Fibroblast of villous mesenchyme (primary cell): ENCODE measurements at regions not wholly inside any gene's neighbourhood (a gene's known extent, or its start where the extent isn't known, plus 50 kb on each side); places are given as distances from the start of the nearest gene placed in this dataset.

ENCODE experiments used
- DNase-seq: peaks from one replicate; pipeline ENCODE4 v3.0.0-alpha.2; 2010; ENCODE audit warnings: low read depth
- H3K4me3 ChIP-seq: 2 replicates; pipeline ENCODE4 v1.5.1; 2011; ENCODE audit warnings: low read depth, mild to moderate bottlenecking, low read length
- TF ChIP-seq, protein P1 (sequence below): IDR thresholded peaks from 2 replicates; pipeline ENCODE4 v1.5.1; 2012; ENCODE audit warnings: low read depth, mild to moderate bottlenecking, low read length; ENCODE audit not compliant: insufficient read depth

GRCh38 chr14:46091819-46092218 is 559.8 kb downstream of the RPL10L start:
- TF ChIP-seq, protein P1, sequence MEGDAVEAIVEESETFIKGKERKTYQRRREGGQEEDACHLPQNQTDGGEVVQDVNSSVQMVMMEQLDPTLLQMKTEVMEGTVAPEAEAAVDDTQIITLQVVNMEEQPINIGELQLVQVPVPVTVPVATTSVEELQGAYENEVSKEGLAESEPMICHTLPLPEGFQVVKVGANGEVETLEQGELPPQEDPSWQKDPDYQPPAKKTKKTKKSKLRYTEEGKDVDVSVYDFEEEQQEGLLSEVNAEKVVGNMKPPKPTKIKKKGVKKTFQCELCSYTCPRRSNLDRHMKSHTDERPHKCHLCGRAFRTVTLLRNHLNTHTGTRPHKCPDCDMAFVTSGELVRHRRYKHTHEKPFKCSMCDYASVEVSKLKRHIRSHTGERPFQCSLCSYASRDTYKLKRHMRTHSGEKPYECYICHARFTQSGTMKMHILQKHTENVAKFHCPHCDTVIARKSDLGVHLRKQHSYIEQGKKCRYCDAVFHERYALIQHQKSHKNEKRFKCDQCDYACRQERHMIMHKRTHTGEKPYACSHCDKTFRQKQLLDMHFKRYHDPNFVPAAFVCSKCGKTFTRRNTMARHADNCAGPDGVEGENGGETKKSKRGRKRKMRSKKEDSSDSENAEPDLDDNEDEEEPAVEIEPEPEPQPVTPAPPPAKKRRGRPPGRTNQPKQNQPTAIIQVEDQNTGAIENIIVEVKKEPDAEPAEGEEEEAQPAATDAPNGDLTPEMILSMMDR: no peak
- H3K4me3 ChIP-seq: no peak overlapping the region
- no peak for DNase-seq

DNA sequence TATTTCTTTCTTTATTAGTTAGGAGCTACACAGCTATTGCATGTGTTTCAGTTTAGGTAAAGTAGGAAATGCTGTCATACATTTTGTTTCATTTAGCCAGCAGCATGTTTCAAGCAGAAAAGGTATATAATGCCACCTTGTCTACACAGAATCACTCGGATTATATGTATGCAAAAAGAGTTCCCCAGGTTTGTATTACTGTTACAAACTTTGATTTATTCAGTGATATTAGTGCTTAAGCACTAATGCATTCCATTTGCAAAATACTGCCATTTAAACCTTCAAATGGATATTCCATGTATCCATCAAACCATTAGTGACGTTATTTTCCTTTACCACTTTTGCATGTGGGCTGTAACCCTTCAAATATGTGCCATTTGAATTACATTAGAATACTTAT is 564.0 kb downstream of the RPL10L start:
- DNase-seq: no peak
- H3K4me3 ChIP-seq: no peak overlapping the region
- TF ChIP-seq, protein P1: no peak

DNA sequence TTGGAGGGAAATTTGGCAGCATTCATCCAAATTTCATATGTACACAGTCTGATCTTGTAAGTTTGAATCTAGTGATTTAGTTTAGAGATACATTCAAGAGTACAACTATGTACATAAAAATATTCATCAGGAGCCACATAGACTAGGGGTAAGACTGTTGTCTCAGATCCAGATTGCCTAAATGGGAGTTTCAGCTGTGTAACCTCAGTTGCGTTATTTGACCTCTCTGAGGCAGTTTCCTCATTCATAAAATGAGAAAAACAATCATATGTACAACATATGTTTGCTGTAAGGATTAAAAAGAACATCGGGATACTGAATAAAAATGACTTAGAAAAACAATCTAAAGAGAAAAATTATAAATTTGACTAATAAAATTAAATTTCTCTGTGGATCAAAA is 577.5 kb downstream of the RPL10L start:
- H3K4me3 ChIP-seq: no peak overlapping the region
- no peak for DNase-seq
- TF ChIP-seq, protein P1: no peak

- DNase-seq: no peak
- H3K4me3 ChIP-seq: no peak overlapping the region
- TF ChIP-seq, protein P1: no peak
Measured at GRCh38 chr14:46063872-46064271, 587.7 kb downstream of the RPL10L start.

GRCh38 chr14:46058964-46059563 is 592.5 kb downstream of the RPL10L start:
- TF ChIP-seq, protein P1: no peak
- DNase-seq: no peak
- no peak overlapping the region for H3K4me3 ChIP-seq

DNA sequence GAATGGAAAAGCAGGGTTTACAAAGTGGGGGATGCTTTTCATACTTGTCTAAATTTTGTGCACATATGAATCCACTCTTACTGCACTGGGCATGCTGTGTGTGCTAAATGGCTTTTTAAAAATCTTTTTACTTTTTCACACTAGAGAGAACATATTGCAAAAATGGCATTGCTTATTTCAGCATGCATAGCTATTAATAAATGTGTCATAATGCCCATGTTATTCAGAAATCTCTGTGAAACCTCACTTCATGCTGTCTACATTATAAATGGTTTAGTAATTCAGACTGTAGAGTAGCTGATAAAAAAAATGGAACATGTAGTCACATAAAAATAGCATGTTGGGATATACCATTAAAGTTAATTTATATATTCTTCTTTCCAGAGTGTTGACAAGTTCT is 593.8 kb downstream of the RPL10L start:
- DNase-seq: no peak
- TF ChIP-seq, protein P1: no peak
- H3K4me3 ChIP-seq: no peak overlapping the region

DNA sequence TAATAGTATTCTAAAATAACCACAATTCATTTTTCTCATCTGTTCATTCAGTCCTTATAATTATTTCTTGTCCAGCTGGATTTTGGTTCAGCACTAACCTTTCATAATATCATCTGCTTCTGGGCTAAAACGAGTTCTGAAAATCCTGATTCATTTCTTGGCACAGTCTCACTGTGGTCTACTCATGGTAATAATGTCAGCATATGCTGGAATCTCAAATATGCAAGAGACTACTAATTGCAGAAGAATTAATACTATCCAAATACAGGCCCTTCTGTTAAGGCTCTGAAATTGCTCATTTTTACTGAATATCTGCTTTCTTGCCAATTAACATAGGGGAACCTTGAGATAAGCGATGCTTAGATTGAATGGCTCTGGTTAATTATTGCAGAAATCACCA is 597.1 kb downstream of the RPL10L start:
- DNase-seq: peak; percentile 62
- TF ChIP-seq, protein P1: no peak
- H3K4me3 ChIP-seq: no peak overlapping the region
